ENCODE measurements at regions not wholly inside any gene's neighbourhood (a gene's known extent, or its start where the extent isn't known, plus 50 kb on each side); places are given as distances from the start of the nearest gene placed in this dataset.

DNA sequence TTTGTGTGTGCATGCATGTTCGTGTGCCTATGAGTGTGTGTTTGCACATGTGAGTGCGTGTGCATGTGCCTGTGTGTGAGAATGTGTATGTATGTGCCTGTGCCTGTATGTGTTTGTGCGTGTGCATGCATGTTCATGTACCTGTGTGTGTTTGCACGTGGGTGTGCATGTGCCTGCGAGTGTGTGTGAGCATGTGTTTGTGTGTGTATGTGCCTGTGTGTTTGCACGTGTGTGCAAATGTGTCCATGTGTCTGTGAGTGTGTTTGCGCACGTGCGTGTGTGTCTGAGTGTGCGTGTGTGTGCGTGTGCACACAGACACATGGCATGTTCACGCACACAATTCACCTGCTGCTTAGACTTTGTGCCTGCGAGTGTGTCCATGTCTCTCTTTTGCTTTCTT, 853.5 kb upstream of the SALL3 start:
- no peak for DNase-seq

DNA sequence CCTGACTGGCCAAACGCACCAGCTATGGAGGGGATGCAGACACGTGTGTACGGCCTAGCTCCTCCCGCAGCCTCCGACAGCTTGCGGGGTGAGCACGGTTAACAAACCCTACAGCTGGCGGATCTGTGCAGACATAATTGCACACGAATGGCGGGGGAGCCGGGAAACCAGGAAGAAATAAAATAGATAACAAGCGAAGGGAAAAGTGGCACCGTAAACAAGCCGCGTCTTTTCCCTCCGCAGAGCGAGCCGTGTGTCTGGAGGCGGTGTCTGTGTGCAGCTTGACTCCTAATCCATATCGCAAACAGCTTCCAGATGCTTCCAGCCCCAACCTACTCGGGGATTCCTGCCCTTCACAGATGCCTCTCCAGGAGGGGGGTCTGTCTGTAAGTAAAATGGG, 853.1 kb upstream of the SALL3 start:
- no peak for DNase-seq

DNA sequence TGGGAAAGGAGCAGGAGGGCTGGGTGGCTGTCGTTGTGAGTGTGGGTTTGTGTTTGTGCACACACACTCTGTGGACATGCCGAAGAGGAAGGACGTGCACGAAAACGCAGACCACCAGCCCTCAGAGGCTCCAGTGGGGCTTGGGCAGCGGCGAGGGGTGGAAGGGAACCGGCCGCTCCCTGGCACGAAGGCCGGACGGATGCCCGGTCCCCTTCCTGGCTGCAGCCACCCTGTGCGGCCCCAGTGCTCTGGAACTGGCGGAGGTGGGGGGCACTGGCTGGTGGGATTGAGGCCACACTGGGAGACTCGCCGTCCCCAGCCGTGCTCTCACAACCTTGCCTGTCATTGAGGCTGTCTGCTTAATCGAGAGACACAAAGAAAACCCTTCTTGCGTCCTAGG, 852.6 kb upstream of the SALL3 start:
- DNase-seq = no peak

DNA sequence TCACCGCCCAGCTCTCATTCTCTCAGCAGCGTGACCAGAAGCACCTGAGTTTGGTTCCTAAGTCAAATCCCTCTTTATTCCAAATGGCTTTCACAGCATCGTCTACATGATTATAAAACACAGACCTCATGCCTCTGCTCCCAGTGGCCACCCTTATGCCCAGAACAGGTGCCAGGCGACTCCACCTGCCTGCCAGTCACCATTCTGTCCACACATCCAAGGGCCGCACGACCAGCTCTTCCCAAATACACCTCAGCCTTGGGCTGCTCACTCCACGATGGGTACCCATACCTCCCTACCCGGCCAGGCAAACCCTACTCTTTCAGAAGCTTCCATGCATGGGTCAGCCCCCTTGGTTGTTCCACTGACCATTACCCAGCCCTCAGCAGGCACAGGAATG, 851.6 kb upstream of the SALL3 start:
- no peak for DNase-seq

DNA sequence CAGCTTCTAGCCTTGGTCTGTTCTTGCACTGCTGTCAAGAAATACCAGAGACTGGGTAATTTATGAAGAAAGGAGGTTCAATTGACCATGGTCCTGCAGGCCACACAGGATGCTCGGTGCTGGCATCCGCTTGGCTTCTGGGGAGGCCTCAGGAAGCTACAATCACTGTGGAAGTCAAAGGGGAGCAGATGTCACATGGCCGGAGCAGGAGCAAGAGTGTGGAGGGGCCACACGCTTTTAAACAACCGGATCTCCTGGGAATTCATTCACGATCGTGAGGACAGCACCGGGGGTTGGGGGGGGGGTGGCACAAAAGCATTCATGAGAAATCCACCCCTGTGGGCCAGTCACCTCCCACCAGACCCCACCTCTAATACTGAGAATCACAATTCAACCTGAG, 850.4 kb upstream of the SALL3 start:
- no peak for DNase-seq

DNA sequence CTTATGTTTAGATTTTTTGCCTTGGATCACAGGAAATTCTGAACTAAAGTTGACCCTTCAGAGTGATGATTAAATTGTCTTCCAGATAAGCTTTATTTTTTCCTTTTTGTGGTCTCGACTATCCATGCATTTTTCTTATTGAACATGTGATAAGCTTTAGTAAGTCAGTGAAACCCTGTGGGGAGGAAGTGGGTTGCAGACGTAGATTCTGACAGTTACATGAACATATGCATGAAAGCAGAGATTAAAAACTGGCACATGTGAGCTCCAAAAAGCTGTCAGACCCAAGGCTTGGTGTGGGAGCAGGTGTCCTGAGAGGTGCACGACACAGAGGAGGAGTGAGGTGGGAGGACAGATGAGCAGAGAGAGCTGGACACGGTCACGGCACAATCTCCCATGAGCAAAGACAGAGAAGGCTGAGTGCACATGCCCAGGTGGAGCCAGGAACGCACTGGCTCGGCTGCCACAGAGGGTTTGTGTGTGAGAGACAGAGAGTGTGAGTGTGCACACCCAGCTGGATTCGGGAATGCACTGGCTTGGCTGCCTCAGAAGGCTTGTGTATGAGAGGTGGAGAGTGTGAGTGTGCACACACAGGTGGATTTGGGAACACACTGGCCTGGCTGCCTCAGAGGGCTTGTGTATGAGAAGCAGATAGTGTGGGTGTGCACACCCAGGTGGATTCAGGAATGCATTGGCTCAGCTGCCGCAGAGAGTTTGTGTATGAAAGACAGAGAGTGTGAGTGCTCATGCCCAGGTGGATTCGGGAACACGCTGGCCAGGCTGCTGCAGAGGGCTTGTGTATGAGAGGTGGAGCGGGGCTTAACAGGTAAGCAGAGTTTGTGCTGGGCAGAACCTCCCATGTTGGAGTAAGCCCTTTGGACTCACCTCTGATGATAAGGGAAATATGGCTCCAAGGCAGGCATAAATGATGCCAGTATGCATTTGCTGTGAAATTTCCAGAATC, 849.1 kb upstream of the SALL3 start:
- DNase-seq = no peak

DNA sequence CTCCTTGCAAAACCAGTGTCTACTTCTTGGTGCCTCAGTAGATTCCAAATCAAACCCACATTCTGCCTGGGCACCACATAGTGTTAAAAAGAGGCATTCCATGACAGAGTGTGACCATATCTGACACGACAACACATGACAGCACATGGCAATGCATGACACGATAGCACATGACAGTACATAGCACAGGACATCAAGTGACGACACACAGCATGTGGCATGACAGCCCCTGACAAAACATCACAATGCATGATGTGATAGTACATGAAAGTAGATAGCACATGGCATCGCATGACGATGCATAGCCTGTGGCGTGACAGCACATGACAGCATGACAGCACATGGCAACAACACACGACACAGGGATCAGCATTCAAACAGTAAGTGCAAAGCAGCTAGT, 845.9 kb upstream of the SALL3 start:
- no peak for DNase-seq

DNA sequence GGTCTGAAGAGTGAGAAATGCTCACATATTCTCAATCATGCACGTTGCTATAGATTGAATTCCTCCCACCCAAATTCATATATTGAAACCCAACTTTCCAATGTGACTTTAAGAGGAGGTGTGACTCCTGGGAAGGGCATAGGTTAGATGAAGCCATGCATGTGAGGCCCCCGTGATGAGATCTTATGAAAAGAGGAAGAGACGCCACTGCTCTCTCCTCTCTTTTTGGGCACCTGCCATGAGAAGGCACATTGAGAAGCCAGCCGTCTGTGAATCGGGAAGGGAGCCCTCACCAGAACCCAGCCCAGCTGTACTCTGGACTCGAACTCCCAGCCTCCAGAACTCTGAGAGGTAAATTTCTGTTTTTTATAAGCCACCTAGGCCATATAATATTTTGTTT, 842.6 kb upstream of the SALL3 start:
- no peak for DNase-seq

DNA sequence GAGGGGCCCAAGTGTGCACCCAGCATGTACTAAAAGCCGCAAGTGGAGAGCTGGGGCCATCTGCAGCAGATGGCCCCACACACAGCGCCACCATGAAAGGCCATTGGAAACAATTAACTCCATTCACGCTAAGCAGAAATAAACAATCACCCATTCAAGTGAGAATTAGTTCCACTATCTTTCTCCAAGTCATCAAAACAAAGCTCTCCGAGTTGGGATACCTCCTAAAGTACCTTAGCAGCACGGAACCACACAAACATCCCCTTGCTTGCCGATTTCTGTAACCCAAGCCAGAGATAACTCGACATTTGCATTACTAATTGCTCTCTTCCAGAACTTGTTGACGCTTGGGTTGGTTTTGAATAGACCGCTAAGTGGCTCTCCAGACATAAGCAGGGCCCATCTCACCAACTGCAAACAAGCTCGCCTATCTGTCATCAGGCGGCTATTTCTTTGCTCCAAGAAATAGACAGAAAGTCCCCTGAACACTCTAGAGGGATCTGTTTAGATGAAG, 840.6 kb upstream of the SALL3 start:
- DNase-seq = no peak

DNA sequence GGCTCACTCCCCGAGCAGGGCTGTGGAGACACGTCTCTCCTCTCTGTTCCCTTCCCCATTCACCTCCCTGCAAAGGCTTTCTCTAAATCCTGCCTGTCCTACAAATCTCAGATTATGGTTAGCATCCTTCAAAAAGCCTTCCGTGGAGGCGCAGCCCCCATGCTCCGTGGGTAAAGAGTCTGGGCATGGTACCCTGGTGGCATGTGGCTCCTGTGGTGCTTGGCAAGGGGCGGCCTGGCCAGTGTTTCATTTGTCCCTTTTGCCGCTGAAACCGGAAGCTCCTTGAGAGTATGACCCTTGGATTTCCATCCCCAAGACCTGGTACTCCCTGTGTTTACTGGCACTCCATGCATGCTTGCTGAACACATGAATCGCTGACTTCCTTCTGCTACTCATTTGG, 839.3 kb upstream of the SALL3 start:
- no peak for DNase-seq

DNA sequence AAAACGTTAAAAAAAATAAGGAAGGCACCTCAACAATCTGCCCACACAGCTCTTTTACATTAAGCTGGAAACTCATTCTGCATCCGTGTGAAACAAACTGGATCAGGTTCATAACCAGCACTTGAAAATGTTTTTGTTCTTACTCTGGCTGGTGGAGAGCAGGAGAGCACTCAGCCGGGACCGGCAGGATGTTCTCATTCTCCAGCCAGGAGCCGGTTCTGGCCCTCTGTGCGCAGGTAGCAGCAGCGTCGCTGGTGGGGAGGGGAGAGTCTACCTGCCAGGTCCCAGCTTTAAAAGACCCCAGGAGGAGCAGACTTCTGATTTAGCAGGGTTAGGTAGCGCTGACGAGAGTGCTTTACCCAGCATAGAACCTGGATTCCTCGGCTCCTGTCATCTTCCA, 834.9 kb upstream of the SALL3 start:
- DNase-seq = no peak

DNA sequence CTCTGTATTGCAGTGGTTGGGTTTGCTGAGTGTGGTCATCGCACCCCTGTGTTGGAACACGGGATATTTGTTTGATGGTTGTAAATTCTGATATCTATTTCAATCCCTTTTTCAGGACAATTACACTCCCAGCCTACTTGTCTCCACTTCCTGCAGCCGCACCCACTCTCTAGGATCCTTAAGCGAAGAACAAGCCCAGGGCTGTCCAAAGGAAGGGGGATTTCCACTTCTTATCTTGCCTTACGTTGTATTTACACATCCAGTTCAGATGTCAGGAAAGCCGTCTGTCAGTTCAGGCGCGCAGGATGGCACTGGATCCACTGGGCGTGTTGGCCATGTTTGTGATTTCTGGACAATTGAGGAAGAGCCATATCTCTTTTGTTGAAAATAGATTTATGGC, 834.5 kb upstream of the SALL3 start:
- no peak for DNase-seq

DNA sequence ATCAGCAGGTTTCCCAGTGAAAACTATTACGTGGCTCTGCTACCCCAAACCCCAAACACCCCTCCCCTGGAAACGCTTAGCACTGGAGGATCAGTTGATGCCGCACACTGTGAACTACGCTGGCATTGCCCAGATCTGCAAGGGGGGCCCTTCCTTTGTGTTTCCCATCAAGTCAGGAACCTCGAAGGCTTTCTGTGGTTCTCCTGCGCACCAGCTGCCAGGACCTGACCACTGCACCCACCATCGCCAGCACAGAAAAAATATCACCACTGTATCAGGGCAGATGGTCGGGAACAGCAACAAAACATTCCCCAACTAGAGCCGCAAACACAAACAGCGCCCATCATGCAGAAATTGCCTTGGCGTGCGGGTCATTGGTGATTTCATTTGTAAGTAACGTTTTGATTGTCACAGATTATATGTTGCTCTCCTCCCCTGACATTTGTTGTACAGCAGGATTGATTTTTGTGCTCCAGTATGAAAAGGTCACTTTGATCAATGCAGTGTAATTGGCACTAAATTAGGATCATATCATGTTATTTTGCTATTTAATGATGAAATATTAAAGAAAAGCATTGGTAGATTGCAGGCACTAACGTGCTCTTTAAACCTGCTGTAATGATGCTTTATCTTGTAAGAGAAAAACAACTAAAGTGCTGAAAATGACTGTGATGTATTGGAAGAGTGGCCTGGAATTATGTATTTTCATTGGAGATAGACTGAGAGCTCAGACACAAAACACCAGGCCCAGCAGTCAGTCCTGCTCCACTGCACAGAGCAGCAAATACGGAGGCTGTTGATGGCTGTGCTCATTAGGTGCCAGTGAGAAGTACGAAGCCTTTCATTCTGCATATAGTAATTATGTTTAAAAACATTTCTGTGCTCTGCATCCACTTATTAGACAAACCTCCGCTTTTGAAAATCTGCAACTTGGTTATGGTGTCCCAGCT, 833.2 kb upstream of the SALL3 start:
- DNase-seq = no peak

DNA sequence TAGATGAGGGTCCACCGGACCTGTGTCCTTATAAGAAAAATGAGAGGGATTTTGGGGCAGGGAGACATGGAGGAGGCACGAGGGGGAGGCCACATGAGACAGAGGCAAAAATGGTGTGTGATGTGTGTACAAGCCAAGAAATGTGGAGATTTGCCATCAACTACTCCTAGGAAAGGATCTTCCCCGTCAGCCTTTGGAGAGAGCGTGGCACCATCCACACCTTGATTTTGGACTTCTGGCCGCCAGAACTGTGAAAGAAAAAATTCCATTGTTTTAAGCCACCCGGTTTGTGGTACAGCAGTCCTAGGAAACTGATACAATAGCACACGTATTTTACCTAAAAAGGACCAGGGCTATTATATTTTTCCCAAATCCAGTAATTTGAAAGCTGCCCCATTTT, 829.0 kb upstream of the SALL3 start:
- no peak for DNase-seq

DNA sequence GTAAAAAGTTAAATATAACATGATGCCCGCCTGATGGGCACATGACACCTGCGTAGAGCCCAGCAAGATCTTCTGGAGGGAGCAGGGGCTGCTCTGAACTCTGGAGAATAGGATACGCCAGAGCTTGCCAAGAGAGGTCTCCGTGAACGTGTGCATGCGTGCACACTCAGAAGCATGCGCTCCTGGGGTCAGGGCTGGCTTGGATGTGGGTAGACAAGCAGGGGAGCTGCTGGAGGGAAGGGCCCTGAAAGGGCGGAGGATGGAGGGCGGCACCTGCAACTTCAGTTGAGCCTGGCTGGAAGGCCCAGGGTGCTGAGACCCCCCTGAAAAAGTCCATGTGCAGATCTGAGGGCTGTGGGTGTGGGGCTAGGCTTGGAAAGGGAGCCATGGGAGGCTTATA, 828.4 kb upstream of the SALL3 start:
- no peak for DNase-seq

DNA sequence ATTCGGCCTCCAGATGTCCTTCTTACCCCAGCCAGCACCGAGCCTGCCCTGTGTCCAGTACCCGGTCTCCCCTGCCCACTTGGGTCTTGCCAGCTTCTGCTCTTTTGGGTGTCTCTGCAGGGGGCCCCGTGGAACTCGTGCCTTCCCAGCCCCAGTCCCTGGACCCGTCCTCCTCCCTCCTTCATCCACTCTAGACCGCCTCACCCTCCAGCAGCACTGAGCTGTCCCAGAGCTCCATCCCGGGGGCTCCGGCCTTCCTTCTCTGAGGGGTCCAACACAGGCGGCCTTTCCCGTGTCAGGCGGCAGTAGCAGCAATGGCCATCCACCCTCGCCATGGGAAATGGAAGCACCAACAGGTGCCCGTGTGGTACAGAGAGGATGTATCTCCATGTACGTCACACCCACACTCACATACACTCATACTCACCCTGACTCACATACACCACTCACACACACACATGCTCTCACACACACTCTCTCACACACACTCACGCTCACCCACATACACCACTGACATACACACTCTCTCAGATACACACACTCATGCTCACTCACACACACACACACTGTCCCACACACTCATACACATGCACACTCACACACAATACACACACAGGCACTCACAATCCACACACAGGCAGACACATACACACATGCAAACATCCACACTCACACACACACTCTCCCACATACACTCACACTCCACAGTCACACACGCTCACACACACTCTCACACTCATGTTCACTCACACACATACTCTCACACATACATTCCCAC, 827.5 kb upstream of the SALL3 start:
- DNase-seq = no peak

DNA sequence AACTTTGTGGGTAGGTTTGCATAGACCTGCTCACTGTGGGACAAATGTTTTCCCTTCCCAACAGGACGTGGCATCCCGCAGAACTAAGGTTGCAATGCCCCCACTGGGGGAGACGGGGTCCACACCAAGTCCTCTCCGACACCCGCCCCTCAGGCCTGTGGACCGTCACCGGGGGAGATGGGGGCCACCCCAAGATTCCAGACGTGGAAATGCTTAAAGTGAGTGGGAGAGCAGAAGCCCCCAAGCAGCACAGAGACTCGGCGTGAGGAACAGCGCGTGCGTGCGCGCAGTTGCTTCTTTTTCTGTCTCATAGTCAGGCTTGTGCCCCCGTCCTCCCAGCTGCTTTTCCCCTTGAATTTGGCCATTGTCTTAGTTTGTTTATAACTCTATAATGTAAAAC, 826.3 kb upstream of the SALL3 start:
- DNase-seq = no peak

DNA sequence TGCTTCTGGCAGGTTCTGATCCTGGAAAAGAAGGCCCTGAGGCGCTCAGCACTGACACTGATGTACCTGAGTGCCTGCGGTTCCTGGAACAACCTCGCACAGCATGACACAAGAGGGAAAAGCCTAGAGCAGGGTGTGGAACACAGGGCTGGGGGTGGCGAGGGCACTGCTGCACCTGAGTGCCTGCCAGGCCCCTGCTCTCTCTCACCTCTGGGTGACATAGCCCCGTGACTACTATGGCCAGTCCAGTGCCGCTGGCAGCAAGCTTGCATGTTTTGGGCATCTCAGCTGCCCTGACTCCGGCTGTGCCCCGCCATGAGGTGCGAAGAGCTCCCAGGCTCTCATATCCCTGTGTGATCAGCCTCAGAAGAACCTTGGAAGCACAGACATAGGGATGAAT, 825.2 kb upstream of the SALL3 start:
- no peak for DNase-seq

DNA sequence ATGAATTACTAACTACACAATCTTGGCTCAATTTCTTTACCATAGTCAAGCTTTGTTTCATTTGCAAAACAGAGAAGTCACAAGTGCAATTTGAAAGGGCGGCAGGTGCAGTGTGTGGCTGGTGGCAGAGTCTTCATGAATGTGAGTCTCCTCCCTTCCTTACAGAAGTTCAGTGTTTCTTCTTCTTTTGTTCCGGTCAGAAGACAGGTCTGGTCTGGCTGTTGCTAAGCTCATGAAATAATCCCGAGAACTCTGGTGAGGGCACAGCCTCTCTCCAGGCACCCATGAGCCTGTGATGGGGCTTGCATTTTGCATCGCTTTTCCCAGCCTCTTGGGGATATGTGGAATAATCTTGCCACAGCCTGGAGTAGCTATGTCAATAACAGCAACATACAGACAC, 824.8 kb upstream of the SALL3 start:
- no peak for DNase-seq

DNA sequence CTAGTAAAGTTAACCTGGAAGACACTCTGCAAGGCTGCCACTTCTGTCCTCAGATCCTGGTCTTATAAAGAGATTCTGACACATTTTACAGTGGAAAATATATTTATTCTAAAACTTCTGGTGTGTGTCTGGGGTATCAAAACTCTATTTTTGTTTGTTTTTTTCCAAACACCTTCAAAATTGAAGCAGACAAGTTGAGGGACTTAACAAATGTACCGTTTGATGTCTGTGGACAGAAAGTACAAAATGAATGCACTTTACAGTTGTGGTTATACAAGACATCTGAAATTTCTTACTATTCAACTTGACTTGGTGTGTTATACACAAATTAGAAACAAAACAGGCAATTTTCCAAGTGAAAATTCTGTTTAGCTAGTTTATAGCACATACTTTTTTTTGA, 823.2 kb upstream of the SALL3 start:
- no peak for DNase-seq

DNA sequence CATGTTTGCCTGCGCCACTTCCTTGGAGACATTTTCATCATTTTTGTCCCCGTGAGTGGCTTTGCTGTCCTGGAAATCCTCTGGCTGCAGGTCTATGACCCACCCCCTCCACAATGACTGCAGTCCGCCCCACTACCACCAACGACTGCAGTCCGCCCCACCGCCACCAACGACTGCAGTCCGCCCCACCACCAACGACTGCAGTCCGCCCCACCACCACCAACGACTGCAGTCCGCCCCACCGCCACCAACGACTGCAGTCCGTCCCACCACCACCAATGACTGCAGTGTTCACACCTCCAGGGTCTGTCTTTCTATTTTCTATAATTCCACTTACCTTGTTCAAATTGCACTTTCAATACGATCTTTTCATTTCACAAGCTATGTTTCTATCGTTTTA, 820.7 kb upstream of the SALL3 start:
- DNase-seq = no peak

DNA sequence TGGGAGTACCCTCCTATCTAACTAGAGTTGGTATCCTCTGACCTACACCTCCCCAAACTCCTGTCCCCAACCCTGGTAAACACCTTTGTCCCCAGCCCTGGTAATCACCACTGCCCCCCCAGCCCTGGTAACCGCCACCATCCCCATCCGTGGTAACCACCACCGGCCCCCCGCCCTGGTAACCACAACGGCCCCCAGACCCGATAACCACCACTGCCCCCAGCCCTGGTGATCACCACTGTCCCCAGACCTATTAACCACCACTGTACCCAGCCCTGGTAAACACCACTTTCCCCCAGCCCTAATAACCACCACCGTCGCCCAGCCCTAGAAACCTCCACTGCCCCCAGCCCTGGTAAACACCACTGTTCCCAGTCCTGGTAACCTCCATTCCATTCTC, 820.2 kb upstream of the SALL3 start:
- DNase-seq = no peak
